ENCODE measurements at regions not wholly inside any gene's neighbourhood (a gene's known extent, or its start where the extent isn't known, plus 50 kb on each side); places are given as distances from the start of the nearest gene placed in this dataset.

- TF ChIP-seq CTCF (IDR thresholded peaks at IDR 0.05; ENCODE audit: low read length) (no peak), EZH2 (IDR thresholded peaks at IDR 0.05; ENCODE audit: borderline replicate concordance, low read length) (no peak)
Measured at GRCh38 chr17:70969521-70970034, 800.2 kb downstream of the KCNJ2 start.

All from OCI-LY1 (cell line).